ENCODE measurements at regions not wholly inside any gene's neighbourhood (a gene's known extent, or its start where the extent isn't known, plus 50 kb on each side); places are given as distances from the start of the nearest gene placed in this dataset.

- TF ChIP-seq KDM5B (CRISPR knock-in tag; IDR thresholded peaks at IDR 0.05; ENCODE audit: borderline replicate concordance) (no peak), SP5 (CRISPR knock-in tag; IDR thresholded peaks at IDR 0.05; ENCODE audit: borderline replicate concordance, low read depth) (no peak), HBP1 (CRISPR knock-in tag; IDR thresholded peaks at IDR 0.05; ENCODE audit: low read depth) (no peak), USF2 (IDR thresholded peaks at IDR 0.05; ENCODE audit: low read depth, low read length) (no peak), USF2 (CRISPR knock-in tag; IDR thresholded peaks at IDR 0.05; ENCODE audit: borderline replicate concordance) (no peak)
Observed at GRCh38 chr1:70552662-70553566, 141.8 kb downstream of the CTH start.
